Activated CD8-positive, alpha-beta T cell treated with anti-CD3 and anti-CD28 coated beads, Interleukin-2, amount 10 ng/mL, durations not matched to agents 7 days and 5 days (primary cell): ENCODE measurements at regions not wholly inside any gene's neighbourhood (a gene's known extent, or its start where the extent isn't known, plus 50 kb on each side); places are given as distances from the start of the nearest gene placed in this dataset.

ENCODE experiments used
- ATAC-seq: fragments of 150-1000 bp; cut with Tn5 transposase; one replicate; pipeline ENCODE4 v1.10.0; 2021; ENCODE audit warnings: moderate library complexity
- CTCF ChIA-PET: fragments of 350-600 bp; sonication (Branson Sonifier 250); formaldehyde crosslinking; loops from one replicate; lab custom pipeline; 2021; ENCODE audit warnings: antibody characterized with exemption; lab: Charles Lee
- POLR2A ChIA-PET: fragments of 350-600 bp; sonication (Branson Sonifier 250); formaldehyde crosslinking; loops from one replicate; lab custom pipeline; 2021; ENCODE audit warnings: antibody characterized with exemption; lab: Charles Lee
- DNase-seq: peaks from one replicate; pipeline ENCODE4 v3.0.0-alpha.2; 2020
- H3K27ac Mint-ChIP-seq: one replicate; pipeline ENCODE4 v1.8.0; 2021; ENCODE audit warnings: mild to moderate bottlenecking, mixed read lengths
- H3K27me3 Mint-ChIP-seq: one replicate; pipeline ENCODE4 v1.8.0; 2021; ENCODE audit warnings: low read depth, mixed read lengths
- H3K36me3 Mint-ChIP-seq: one replicate; pipeline ENCODE4 v1.8.0; 2021; ENCODE audit warnings: low read depth, mixed read lengths
- H3K4me1 Mint-ChIP-seq: one replicate; pipeline ENCODE4 v1.8.0; 2021; ENCODE audit warnings: low read depth, mixed read lengths
- H3K4me3 Mint-ChIP-seq: one replicate; pipeline ENCODE4 v1.8.0; 2021; ENCODE audit warnings: mild to moderate bottlenecking, mixed read lengths
- H3K9me3 Mint-ChIP-seq: one replicate; pipeline ENCODE4 v1.8.0; 2022; ENCODE audit warnings: mixed read lengths; ENCODE audit not compliant: insufficient read depth

GRCh38 chr2:181305301-181306123 is 151.7 kb upstream of the ITGA4 start:
- H3K9me3 Mint-ChIP-seq = no peaks in the 10 kb centered on the region
- POLR2A ChIA-PET = interaction anchor here (0.6 to 11.7 kb wide), 7 partner anchors 12 to 179 kb away, joined by 3 to 249 read pairs (median 5); partner anchors contain the start of gene ITGA4
- H3K27ac Mint-ChIP-seq = peak overlapping the region; percentile 93
- H3K27me3 Mint-ChIP-seq = no peaks in the 10 kb centered on the region
- peak overlapping the region; percentile 76 for H3K4me3 Mint-ChIP-seq
- CTCF ChIA-PET = interaction anchor here (1.1 to 3.1 kb wide), 8 partner anchors 10 to 201 kb away, joined by 3 to 15 read pairs (median 8); partner anchors contain the start of gene ITGA4
- peaks cover 67% of the 10 kb centered on the region for H3K4me1 Mint-ChIP-seq
- H3K36me3 Mint-ChIP-seq = no peaks in the 10 kb centered on the region
- DNase-seq (peak; percentile 80), ATAC-seq (peak; percentile 78)

DNA sequence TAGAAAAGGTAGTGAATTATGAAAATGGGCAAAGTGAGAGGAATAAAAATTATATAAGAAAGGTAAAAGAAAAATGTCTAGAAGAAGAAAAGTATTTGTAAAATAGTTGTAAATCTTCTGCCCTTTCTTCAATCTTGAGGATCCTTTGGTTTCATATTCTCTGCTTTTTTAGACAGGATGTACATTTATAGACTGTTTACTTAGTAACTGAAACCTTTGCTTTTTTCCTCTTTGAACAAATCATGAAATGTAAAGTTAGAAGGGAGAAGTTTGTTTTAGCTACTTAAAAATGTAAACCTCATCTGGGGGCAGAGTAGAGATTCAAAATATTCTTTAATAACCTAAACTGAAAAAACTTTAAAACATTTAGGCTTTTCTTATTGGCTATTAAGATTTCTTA is 150.4 kb upstream of the ITGA4 start:
- no peak for DNase-seq
- Mint-ChIP-seq H3K4me1 (peaks cover 61% of the 10 kb centered on the region), H3K36me3 (no peaks in the 10 kb centered on the region), H3K27ac (peak overlapping the region; percentile 93), H3K27me3 (no peaks in the 10 kb centered on the region), H3K4me3 (peak overlapping the region; percentile 76), H3K9me3 (no peaks in the 10 kb centered on the region)
- ATAC-seq = peak; percentile 14
- ChIA-PET POLR2A (interaction anchor here (1.3 to 11.7 kb wide), 2 partner anchors 153 to 202 kb away, joined by 5 to 249 read pairs; partner anchors contain the start of gene ITGA4), CTCF (interaction anchor here (1.4 to 2.5 kb wide), 4 partner anchors 11 to 202 kb away, joined by 6 to 14 read pairs (median 10); partner anchors contain the start of gene ITGA4)

- Mint-ChIP-seq H3K27ac (peak overlapping the region; percentile 97), H3K27me3 (no peaks in the 10 kb centered on the region), H3K36me3 (no peaks in the 10 kb centered on the region), H3K9me3 (no peaks in the 10 kb centered on the region), H3K4me3 (peak overlapping the region; percentile 76), H3K4me1 (peaks cover 63% of the 10 kb centered on the region)
- peak; percentile 41 for DNase-seq
- ATAC-seq = no peak
- CTCF ChIA-PET = interaction anchor here (0.6 to 2.9 kb wide), 8 partner anchors 11 to 203 kb away, joined by 3 to 18 read pairs (median 6); partner anchors contain the start of gene ITGA4
- POLR2A ChIA-PET = interaction anchor here (1.0 to 11.7 kb wide), 5 partner anchors 9 to 203 kb away, joined by 3 to 249 read pairs (median 5); partner anchors contain the start of gene ITGA4
These were observed 149.8 kb upstream of the ITGA4 start for GRCh38 chr2:181307203-181307991.

DNA sequence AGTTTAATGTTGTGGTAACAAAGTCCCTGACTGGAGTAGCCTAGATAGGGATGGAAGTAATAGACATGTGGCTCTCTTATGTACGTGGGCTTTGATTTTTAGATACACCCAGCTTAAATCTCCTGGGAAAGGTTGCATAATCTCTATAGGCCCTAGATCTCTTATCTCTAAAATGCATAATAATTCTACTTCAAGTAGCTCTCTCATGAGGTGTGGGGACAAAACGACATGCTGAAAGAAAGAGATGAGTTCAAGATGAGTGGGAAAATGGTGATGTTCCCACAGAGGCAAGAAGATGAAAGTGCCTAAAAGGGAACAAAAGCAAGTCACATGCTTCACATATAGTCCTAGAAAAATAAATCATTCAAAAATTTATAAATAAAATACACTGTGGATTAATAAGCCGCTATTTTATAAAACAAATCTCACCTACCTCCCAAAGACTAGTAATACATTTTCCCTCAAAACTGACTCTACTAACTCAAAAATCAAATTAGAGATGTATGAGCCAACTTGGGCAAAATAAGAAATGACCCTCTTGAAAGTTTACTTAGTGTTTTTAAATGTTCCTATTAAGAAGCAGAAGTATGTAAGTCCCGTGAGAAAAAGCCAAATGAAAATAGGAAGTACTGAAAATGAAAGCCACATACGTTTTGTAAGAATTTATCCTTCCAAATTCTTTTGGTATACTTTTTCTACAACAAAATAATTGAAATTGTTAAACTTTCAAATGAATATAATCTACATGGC is 148.2 kb upstream of the ITGA4 start:
- CTCF ChIA-PET = interaction anchor here (0.9 to 2.9 kb wide), 11 partner anchors 12 to 204 kb away, joined by 3 to 18 read pairs (median 4); partner anchors contain the start of gene ITGA4
- H3K9me3 Mint-ChIP-seq = no peaks in the 10 kb centered on the region

DNA sequence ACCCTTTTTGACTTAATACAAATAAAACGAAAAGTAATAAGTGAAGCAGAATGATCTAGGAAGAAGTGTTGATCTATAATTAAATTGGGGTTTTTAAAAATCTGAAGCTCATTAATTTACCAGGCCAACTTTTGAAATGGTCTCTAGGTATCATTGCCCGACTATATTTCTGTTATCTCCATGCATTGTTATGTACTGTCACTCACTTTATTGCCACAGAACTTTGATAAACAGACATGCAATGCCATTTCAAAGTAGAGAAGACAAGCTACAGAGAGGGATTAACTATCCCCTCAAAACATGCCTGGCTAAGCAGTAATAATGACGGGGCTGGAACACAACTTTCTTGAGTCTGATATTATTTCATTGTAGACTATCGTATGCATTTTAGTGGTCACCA is 147.6 kb upstream of the ITGA4 start:
- Mint-ChIP-seq H3K36me3 (no peaks in the 10 kb centered on the region), H3K27ac (peak overlapping the region; percentile 87), H3K4me1 (peaks cover 72% of the 10 kb centered on the region), H3K9me3 (no peaks in the 10 kb centered on the region), H3K27me3 (no peaks in the 10 kb centered on the region), H3K4me3 (peak overlapping the region; percentile 78)
- DNase-seq = no peak
- ChIA-PET CTCF (interaction anchor here (0.9 to 2.9 kb wide), 7 partner anchors 11 to 205 kb away, joined by 3 to 18 read pairs (median 4); partner anchors contain the start of gene ITGA4), POLR2A (interaction anchor here (0.9 to 11.7 kb wide), 4 partner anchors 9 to 184 kb away, joined by 3 to 249 read pairs (median 7); partner anchors contain the start of gene ITGA4)
- no peak for ATAC-seq

More for the DNA sequence above, 148.2 kb upstream of the ITGA4 start:
- Mint-ChIP-seq H3K4me1 (peaks cover 72% of the 10 kb centered on the region), H3K27ac (peak overlapping the region; percentile 87), H3K36me3 (no peaks in the 10 kb centered on the region), H3K4me3 (peak overlapping the region; percentile 78), H3K27me3 (no peaks in the 10 kb centered on the region)
- DNase-seq (no peak), ATAC-seq (no peak)
- POLR2A ChIA-PET = interaction anchor here (1.0 to 11.7 kb wide), 6 partner anchors 10 to 183 kb away, joined by 3 to 249 read pairs (median 4); partner anchors contain the start of gene ITGA4

- Mint-ChIP-seq H3K36me3 (peaks cover 2% of the 10 kb centered on the region), H3K27ac (peak overlapping the region; percentile 39), H3K27me3 (no peaks in the 10 kb centered on the region), H3K4me3 (no peak overlapping the region), H3K4me1 (peaks cover 61% of the 10 kb centered on the region), H3K9me3 (no peaks in the 10 kb centered on the region)
- ATAC-seq (no peak), DNase-seq (no peak)
- POLR2A ChIA-PET = interaction anchor here (0.7 to 11.7 kb wide), 4 partner anchors 7 to 162 kb away, joined by 3 to 249 read pairs (median 4); partner anchors contain the start of gene ITGA4
- CTCF ChIA-PET = interaction anchor here (1.0 to 4.9 kb wide), 5 partner anchors 10 to 186 kb away, joined by 3 to 35 read pairs (median 8); partner anchors contain the start of gene ITGA4
These were observed 146.2 kb upstream of the ITGA4 start for GRCh38 chr2:181310967-181311366.

DNA sequence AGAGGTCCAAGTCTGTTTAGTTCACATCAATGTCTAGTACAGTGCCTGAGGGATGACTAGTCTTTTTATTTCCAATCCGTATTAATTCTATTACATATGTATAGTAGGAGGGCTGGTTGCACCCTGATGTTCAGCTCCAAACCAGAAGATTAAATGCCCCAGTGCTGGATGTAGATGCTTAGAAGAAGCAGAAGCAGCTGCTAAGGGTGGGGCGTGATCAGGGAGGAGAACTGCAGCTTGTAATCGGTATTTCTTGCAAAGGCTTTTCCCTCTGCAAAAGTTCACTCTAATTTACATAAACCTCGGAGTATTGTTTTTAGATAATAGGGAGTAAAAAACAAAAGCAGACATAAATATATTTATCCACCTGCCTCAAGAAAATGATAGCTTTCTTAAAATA is 145.3 kb upstream of the ITGA4 start:
- H3K27me3 Mint-ChIP-seq = no peaks in the 10 kb centered on the region
- peak overlapping the region; percentile 67 for H3K4me3 Mint-ChIP-seq
- DNase-seq (peak; percentile 50), ATAC-seq (peak; percentile 17)
- peak overlapping the region; percentile 96 for H3K27ac Mint-ChIP-seq
- CTCF ChIA-PET = interaction anchor here (0.7 to 4.9 kb wide), 17 partner anchors 11 to 208 kb away, joined by 3 to 35 read pairs (median 4); partner anchors contain the start of gene ITGA4
- H3K9me3 Mint-ChIP-seq = peaks cover 5% of the 10 kb centered on the region
- H3K4me1 Mint-ChIP-seq = peaks cover 57% of the 10 kb centered on the region
- H3K36me3 Mint-ChIP-seq = peaks cover 2% of the 10 kb centered on the region
- POLR2A ChIA-PET = interaction anchor here (0.6 to 11.7 kb wide), 13 partner anchors 8 to 188 kb away, joined by 3 to 249 read pairs (median 5); partner anchors contain the start of gene ITGA4

- peak overlapping the region; percentile 67 for H3K4me3 Mint-ChIP-seq
- peak overlapping the region; percentile 96 for H3K27ac Mint-ChIP-seq
- CTCF ChIA-PET = interaction anchor here (0.7 to 4.9 kb wide), 17 partner anchors 11 to 208 kb away, joined by 3 to 35 read pairs (median 4); partner anchors contain the start of gene ITGA4
These were observed 144.7 kb upstream of the ITGA4 start for GRCh38 chr2:181312515-181312927.

GRCh38 chr2:181313845-181314244 is 143.3 kb upstream of the ITGA4 start:
- Mint-ChIP-seq H3K36me3 (peaks cover 2% of the 10 kb centered on the region), H3K27ac (peak overlapping the region; percentile 54), H3K4me1 (peaks cover 40% of the 10 kb centered on the region), H3K9me3 (peaks cover 6% of the 10 kb centered on the region), H3K27me3 (no peaks in the 10 kb centered on the region), H3K4me3 (peak overlapping the region; percentile 67)
- CTCF ChIA-PET = interaction anchor here (1.4 to 4.9 kb wide), 3 partner anchors 10 to 209 kb away, joined by 5 to 35 read pairs (median 7); partner anchors contain the start of gene ITGA4
- no peak for ATAC-seq
- POLR2A ChIA-PET = interaction anchor here (1.0 to 11.7 kb wide), 3 partner anchors 79 to 168 kb away, joined by 3 to 249 read pairs (median 3); partner anchors contain the start of gene ITGA4
- no peak for DNase-seq

More at GRCh38 chr2:181312515-181312927, 144.7 kb upstream of the ITGA4 start:
- POLR2A ChIA-PET = interaction anchor here (0.7 to 11.7 kb wide), 12 partner anchors 9 to 189 kb away, joined by 3 to 249 read pairs (median 5); partner anchors contain the start of gene ITGA4
- peaks cover 6% of the 10 kb centered on the region for H3K9me3 Mint-ChIP-seq
- no peaks in the 10 kb centered on the region for H3K27me3 Mint-ChIP-seq
- H3K4me1 Mint-ChIP-seq = peaks cover 53% of the 10 kb centered on the region
- peaks cover 2% of the 10 kb centered on the region for H3K36me3 Mint-ChIP-seq
- ATAC-seq = peak; percentile 65
- peak; percentile 65 for DNase-seq

GRCh38 chr2:181314551-181314950 is 142.6 kb upstream of the ITGA4 start:
- Mint-ChIP-seq H3K27ac (peak overlapping the region; percentile 75), H3K4me3 (peak overlapping the region; percentile 18), H3K27me3 (no peaks in the 10 kb centered on the region), H3K9me3 (peaks cover 6% of the 10 kb centered on the region), H3K36me3 (peaks cover 2% of the 10 kb centered on the region), H3K4me1 (peaks cover 37% of the 10 kb centered on the region)
- ATAC-seq = no peak
- ChIA-PET CTCF (interaction anchor here (1.4 to 4.9 kb wide), 3 partner anchors 10 to 210 kb away, joined by 5 to 35 read pairs (median 7); partner anchors contain the start of gene ITGA4), POLR2A (interaction anchor here (1.0 to 11.7 kb wide), 3 partner anchors 79 to 169 kb away, joined by 3 to 249 read pairs (median 3); partner anchors contain the start of gene ITGA4)
- DNase-seq = no peak
